Right atrium auricular region (tissue), 2 donors: ENCODE measurements at regions not wholly inside any gene's neighbourhood (a gene's known extent, or its start where the extent isn't known, plus 50 kb on each side); places are given as distances from the start of the nearest gene placed in this dataset.

Experiments used
- DNase-seq: peaks from one replicate; pipeline ENCODE4 v3.0.0-alpha.2; 2019; ENCODE audit warnings: low spot score
- H3K27ac ChIP-seq, 2 donors: fragments of 200-600 bp; sonication (generic); 1 replicate in 1 of 2; 2 replicates in 1 of 2; pipeline ENCODE4 v1.5.1; 2016 to 2019
- H3K27me3 ChIP-seq, 2 donors: fragments of 200-600 bp; sonication (generic); one replicate each; pipeline versions ENCODE4 v1.5.1 to v1.6.0; 2017 to 2019
- H3K36me3 ChIP-seq: fragments of 200-600 bp; sonication (generic); one replicate; pipeline ENCODE4 v1.5.1; 2016
- H3K4me1 ChIP-seq, 2 donors: fragments of 200-600 bp; sonication (generic); one replicate each; pipeline versions ENCODE4 v1.5.1 to v1.6.0; 2017 to 2019
- H3K4me3 ChIP-seq, 2 donors: fragments of 200-600 bp; sonication (generic); 1 replicate in 1 of 2; 2 replicates in 1 of 2; pipeline ENCODE4 v1.5.1; 2017 to 2019; ENCODE audit warnings: mild to moderate bottlenecking in 1 of 2, moderate library complexity in 1 of 2
- H3K9me3 ChIP-seq, 2 donors: fragments of 200-600 bp; sonication (generic); one replicate each; pipeline ENCODE4 v1.5.1; 2019
- CTCF ChIP-seq, 2 donors: fragments of 200-600 bp; sonication (generic); IDR thresholded peaks; one replicate each; pipeline ENCODE4 v1.5.1; 2019; ENCODE audit warnings: antibody characterized with exemption in 2 of 2

DNA sequence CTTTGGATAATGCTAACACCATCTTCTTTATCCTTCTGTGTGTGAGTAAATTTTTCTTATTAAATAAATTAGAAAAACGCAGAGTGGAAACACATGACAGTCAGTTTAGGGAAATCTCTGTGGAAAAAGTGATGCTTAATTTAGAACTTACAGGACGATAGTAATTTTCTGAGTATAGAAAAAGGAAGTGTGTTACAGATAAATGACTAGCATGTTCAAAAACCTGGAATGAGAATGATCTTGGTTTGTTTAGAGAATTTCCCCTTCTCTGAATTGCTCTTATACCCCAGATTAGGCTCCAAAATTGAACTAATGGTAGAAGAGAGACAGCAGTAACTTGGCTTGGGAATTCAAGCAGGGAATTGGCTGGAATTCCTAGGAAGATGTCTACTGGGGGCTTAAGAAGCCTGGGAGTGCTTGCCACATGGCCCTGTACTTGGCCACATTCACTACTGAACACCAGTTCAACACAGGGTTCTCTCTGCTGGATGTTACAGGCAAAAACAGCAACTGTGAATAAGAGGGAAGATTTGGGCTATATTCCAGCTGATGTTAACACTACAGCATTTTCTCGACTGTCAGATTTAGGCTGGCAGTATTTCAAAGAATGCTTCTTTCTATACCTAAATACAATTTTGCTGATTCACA is 1004.2 kb downstream of the TTLL7 start:
- H3K36me3 ChIP-seq = no peaks in the 10 kb centered on the region
- DNase-seq = no peak
- no peaks in the 10 kb centered on the region for H3K9me3 ChIP-seq
- H3K27ac ChIP-seq = no peak overlapping the region
- no peak overlapping the region for H3K4me3 ChIP-seq
- TF ChIP-seq CTCF (IDR thresholded peaks at IDR 0.05) = no peak
- H3K4me1 ChIP-seq = no peaks in the 10 kb centered on the region
- H3K27me3 ChIP-seq = no peaks in the 10 kb centered on the region

DNA sequence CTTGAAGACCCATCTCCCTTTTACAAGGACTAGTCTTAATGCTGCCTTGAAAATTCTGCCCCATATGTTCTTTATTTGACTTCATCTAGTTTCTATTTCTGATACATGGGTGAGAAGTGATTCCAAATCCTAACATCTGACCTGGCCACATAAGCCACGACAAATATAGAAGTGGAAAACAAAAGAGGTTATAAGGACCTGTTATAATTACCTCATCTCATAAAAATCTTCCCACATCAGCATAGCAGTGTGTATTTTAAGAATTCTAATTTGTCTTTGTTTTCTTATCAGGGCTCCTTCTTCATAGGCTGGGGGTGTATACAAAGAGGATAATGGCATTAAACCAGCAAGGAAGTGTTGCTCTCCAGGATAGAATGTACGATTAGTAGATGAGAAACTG is 1007.4 kb downstream of the TTLL7 start:
- DNase-seq = no peak
- Histone ChIP-seq H3K4me3 (no peak overlapping the region), H3K4me1 (no peaks in the 10 kb centered on the region), H3K36me3 (no peaks in the 10 kb centered on the region), H3K27ac (no peak overlapping the region), H3K9me3 (no peaks in the 10 kb centered on the region), H3K27me3 (no peaks in the 10 kb centered on the region)
- TF ChIP-seq CTCF (IDR thresholded peaks at IDR 0.05) = no peak

DNA sequence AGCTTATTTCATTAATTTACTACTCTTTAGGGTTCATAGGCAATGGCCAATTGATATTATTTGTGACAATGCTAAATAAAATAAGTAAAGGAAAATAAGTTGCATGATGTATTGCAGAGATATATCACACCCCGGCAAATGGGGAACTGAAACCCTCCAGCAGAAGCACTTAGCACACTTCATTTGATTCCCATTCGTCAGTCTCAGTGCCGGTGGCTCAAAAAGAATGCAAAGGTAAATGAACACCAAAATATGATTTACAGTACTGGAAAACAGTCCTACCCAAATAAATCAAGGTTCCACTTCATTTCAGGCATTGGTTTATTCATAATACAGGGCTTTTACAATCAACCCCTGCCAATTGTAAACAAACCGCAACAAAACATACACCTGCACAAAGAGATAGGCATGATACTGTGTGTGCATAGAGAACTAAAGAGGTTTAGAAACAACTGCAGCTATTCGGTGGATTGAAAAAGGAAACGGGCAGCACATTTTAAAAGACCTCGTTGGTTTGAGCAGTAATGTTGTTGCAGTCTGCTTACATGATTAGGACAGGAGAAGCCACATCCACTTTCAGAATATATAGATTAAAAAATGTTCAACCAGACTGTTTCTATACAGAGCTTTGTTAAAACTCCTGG is 1019.2 kb downstream of the TTLL7 start:
- H3K36me3 ChIP-seq = no peaks in the 10 kb centered on the region
- TF ChIP-seq CTCF (IDR thresholded peaks at IDR 0.05) = no peak
- no peaks in the 10 kb centered on the region for H3K9me3 ChIP-seq
- H3K4me1 ChIP-seq = no peaks in the 10 kb centered on the region
- no peak overlapping the region for H3K4me3 ChIP-seq
- DNase-seq = no peak
- no peaks in the 10 kb centered on the region for H3K27me3 ChIP-seq
- no peak overlapping the region for H3K27ac ChIP-seq

- no peak overlapping the region for H3K27ac ChIP-seq
- no peaks in the 10 kb centered on the region for H3K27me3 ChIP-seq
- no peak overlapping the region for H3K4me3 ChIP-seq
- H3K4me1 ChIP-seq = no peaks in the 10 kb centered on the region
- no peaks in the 10 kb centered on the region for H3K36me3 ChIP-seq
- no peak for TF ChIP-seq CTCF (IDR thresholded peaks at IDR 0.05)
- no peaks in the 10 kb centered on the region for H3K9me3 ChIP-seq
- no peak for DNase-seq
Observed at GRCh38 chr1:82978461-82979324, 1020.2 kb downstream of the TTLL7 start.

GRCh38 chr1:82972841-82973553 is 1025.9 kb downstream of the TTLL7 start:
- Histone ChIP-seq H3K4me3 (no peak overlapping the region), H3K9me3 (no peaks in the 10 kb centered on the region), H3K4me1 (no peaks in the 10 kb centered on the region), H3K27ac (no peak overlapping the region), H3K27me3 (no peaks in the 10 kb centered on the region), H3K36me3 (no peaks in the 10 kb centered on the region)
- no peak for DNase-seq
- no peak for TF ChIP-seq CTCF (IDR thresholded peaks at IDR 0.05)
